ENCODE measurements at regions not wholly inside any gene's neighbourhood (a gene's known extent, or its start where the extent isn't known, plus 50 kb on each side); places are given as distances from the start of the nearest gene placed in this dataset.

DNA sequence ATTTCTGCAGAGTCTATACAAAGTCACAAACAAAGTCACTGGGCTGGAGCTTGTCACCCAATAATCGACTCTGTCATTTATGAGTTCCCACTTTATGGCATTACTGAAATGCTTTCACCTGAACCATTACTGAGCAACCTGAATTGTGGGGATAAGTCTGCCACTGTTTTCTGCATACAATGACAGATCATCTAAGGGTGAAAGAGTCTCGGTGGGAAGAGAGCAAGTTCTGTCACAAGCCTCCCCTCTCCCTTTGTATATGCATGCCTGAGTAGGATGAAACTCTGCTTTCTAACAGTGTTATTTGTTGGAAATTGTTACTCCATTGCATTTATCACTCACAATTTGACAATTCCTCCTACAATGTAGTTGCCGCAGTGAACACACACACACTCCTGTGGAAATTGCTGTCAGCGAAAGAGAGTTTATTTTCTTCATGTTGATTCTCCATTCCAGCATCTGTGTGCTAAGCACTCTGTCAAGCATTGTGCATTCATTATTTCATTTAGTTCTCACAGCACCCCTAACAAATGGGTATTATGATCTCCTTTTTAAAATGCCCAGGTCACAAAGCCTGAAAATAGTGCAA lies 1732.4 kb upstream of the CDH6 start:
- Histone ChIP-seq H3K36me3 (ENCODE audit: insufficient read depth) (no peaks in the 10 kb centered on the region), H3K27me3 (ENCODE audit: insufficient read depth) (no peaks in the 10 kb centered on the region), H3K79me2 (replicated peaks; ENCODE audit: insufficient read depth) (no peaks in the 10 kb centered on the region), H3F3A (replicated peaks; ENCODE audit: low read depth) (no peaks in the 10 kb centered on the region), H3K4me3 (no peak overlapping the region), H3K27ac (ENCODE audit: low read depth) (no peak overlapping the region), H3K9me2 (ENCODE audit: insufficient read depth) (0 out of 2 replicates have a peak, but pooled peaks cover 2% of the 10 kb centered on the region), H3K4me2 (no peak overlapping the region), H3K4me1 (ENCODE audit: insufficient read depth) (no peaks in the 10 kb centered on the region), H2AFZ (peak overlapping the region; percentile 75; the same call in 1 of the 2 replicates), H4K20me1 (replicated peaks; ENCODE audit: insufficient read depth) (no peaks in the 10 kb centered on the region)
- H3K9me3 Mint-ChIP-seq: no peaks in the 10 kb centered on the region
- TF ChIP-seq REST (IDR thresholded peaks at IDR 0.05; ENCODE audit: unreplicated experiment) (no peak), POLR2AphosphoS5 (IDR thresholded peaks at IDR 0.05; ENCODE audit: low read depth) (no peak), NANOG (IDR thresholded peaks at IDR 0.05; ENCODE audit: borderline replicate concordance) (no peak), JUNB (IDR thresholded peaks at IDR 0.05; ENCODE audit: unreplicated experiment) (no peak), CTCF (conservative IDR thresholded peaks at IDR 0.05; ENCODE audit: low read depth in 2 of 2) (no peak), EZH2 (IDR thresholded peaks at IDR 0.05; ENCODE audit: low read depth, unreplicated experiment) (no peak), ZNF462 (CRISPR knock-in tag; IDR thresholded peaks at IDR 0.05) (no peak), ZNF331 (CRISPR knock-in tag; IDR thresholded peaks at IDR 0.05; ENCODE audit: low read depth) (no peak), CREB1 (CRISPR knock-in tag; IDR thresholded peaks at IDR 0.05; ENCODE audit: low read depth) (no peak), ZNF114 (CRISPR knock-in tag; IDR thresholded peaks at IDR 0.05) (no peak), STAT1 (IDR thresholded peaks at IDR 0.05; ENCODE audit: unreplicated experiment) (no peak)
- TF ChIP-seq, protein P1, sequence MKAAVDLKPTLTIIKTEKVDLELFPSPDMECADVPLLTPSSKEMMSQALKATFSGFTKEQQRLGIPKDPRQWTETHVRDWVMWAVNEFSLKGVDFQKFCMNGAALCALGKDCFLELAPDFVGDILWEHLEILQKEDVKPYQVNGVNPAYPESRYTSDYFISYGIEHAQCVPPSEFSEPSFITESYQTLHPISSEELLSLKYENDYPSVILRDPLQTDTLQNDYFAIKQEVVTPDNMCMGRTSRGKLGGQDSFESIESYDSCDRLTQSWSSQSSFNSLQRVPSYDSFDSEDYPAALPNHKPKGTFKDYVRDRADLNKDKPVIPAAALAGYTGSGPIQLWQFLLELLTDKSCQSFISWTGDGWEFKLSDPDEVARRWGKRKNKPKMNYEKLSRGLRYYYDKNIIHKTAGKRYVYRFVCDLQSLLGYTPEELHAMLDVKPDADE (IDR thresholded peaks at IDR 0.05): no peak
- no peak overlapping the region for H3K27ac Mint-ChIP-seq
- no peak for DNase-seq (ENCODE audit: low spot score)
- no peaks in the 10 kb centered on the region for H3K36me3 Mint-ChIP-seq (ENCODE audit: low read depth)
- no peak overlapping the region for H3K4me3 Mint-ChIP-seq
- ATAC-seq: no peak
- no peaks in the 10 kb centered on the region for H3K4me1 Mint-ChIP-seq
- no peaks in the 10 kb centered on the region for H3K27me3 Mint-ChIP-seq (ENCODE audit: insufficient read depth, low read depth, poor library complexity)

Measured in GM23338 (cell line).